ENCODE measurements at regions not wholly inside any gene's neighbourhood (a gene's known extent, or its start where the extent isn't known, plus 50 kb on each side); places are given as distances from the start of the nearest gene placed in this dataset.

DNA sequence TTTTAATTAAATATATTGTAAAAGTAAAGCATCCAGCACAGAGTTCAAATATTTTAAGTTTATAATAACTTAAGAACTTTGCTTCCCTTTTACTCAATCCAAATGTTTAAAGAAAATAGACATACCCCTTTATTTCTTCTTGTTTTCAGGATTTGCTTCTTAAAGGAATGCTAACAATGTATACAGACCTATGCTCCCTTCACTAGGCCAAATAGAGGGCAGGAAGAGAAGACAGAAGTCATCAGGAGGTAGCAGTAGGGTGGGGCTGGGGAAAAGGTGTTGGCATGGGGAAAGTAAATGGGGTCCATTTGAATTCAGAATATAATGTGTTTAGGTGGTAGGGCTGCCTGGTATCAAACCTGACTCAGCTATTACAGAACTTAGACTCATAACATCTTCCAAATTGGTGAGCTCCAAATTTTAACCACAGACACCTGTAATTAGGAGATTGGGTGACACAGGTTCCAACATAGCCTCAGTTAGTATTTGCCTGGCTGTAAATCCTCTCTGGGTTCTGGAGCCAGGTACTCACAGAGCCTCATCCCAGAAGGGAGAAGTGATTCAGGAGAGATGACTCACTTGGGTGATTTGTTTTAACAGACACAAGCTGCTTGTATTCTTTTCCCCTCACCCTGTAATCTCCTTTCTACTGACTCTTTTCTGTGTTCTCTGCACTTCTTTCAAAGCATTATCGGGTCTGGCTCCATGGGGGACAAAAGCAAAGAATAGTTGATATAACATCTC lies 60.1 kb upstream of the DUSP10 start:
- 73 to 79% methylated on average over 1 of the region's 1 CpG for WGBS, 2 donors
- Histone ChIP-seq H3K27ac (ENCODE audit: low read depth in 1 of 2, low read length in 2 of 2) (no peak overlapping the region), H3K9me3 (ENCODE audit: control insufficient read depth, low read length) (peaks cover 1% of the 10 kb centered on the region), H3K36me3 (ENCODE audit: control insufficient read depth in 1 of 2, insufficient read depth in 2 of 2, low read length in 1 of 2) (no peaks in the 10 kb centered on the region), H3K27me3 (ENCODE audit: control insufficient read depth in 1 of 2, insufficient read depth in 2 of 2, low read length in 1 of 2) (no peaks in the 10 kb centered on the region), H3K4me1 (ENCODE audit: control insufficient read depth in 1 of 2, insufficient read depth in 2 of 2, low read length in 2 of 2) (no peaks in the 10 kb centered on the region), H3K4me3 (ENCODE audit: low read length in 2 of 2) (no peak overlapping the region)
- intact Hi-C loops (cut with DNase I) = no loop called here
- DNase-seq (no peak), ATAC-seq (ENCODE audit: low FRiP score) (no peak)

DNA sequence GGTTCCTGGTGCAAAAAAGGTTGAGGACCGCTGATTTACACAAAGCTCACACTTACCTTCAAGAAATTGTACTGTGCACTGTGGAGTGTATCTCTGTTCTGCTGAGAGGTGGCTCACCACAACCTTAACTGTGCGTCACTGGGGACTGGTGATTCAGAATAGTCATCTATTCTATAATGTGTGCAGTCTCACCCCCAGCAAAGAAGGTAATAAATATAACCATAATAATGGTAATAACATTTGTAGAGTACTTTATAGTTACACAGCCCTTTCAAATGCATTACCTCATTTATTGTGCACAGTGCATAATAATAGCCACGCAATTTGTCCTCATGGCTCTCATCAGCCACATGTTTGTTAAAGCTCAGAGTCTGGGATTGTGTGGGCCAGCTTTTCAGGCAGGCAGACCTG lies 59.4 kb upstream of the DUSP10 start:
- Histone ChIP-seq H3K9me3 (ENCODE audit: control insufficient read depth, low read length) (peaks cover 1% of the 10 kb centered on the region), H3K27me3 (ENCODE audit: control insufficient read depth in 1 of 2, insufficient read depth in 2 of 2, low read length in 1 of 2) (no peaks in the 10 kb centered on the region), H3K36me3 (ENCODE audit: control insufficient read depth in 1 of 2, insufficient read depth in 2 of 2, low read length in 1 of 2) (no peaks in the 10 kb centered on the region), H3K4me3 (ENCODE audit: low read length in 2 of 2) (no peak overlapping the region), H3K4me1 (ENCODE audit: control insufficient read depth in 1 of 2, insufficient read depth in 2 of 2, low read length in 2 of 2) (no peaks in the 10 kb centered on the region), H3K27ac (ENCODE audit: low read depth in 1 of 2, low read length in 2 of 2) (no peak overlapping the region)
- ATAC-seq (ENCODE audit: low FRiP score) = no peak
- DNase-seq = no peak
- 92% methylated on average over 3 of the region's 3 CpGs for WGBS, 2 donors
- intact Hi-C loops (cut with DNase I) = no loop called here

DNA sequence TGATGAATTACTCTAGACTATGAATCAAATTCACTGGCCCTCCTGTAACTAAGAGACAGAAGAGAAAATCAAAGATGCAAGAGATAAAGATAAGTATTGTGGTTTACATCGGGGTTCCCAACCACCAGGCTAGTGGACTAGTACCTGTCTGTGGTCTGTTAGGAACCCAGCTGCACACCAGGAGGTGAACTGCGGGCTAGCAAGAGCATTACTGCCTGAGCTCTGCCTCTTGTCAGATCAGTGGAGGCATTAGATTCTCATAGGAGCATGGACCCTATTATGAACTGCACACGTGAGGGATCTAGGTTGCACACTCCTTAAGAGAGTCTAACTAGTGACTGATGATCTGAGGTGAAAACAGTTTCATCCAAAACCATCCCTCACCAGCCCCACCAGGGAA lies 58.9 kb upstream of the DUSP10 start:
- Histone ChIP-seq H3K27ac (ENCODE audit: low read depth in 1 of 2, low read length in 2 of 2) (no peak overlapping the region), H3K4me3 (ENCODE audit: low read length in 2 of 2) (no peak overlapping the region), H3K4me1 (ENCODE audit: control insufficient read depth in 1 of 2, insufficient read depth in 2 of 2, low read length in 2 of 2) (no peaks in the 10 kb centered on the region), H3K36me3 (ENCODE audit: control insufficient read depth in 1 of 2, insufficient read depth in 2 of 2, low read length in 1 of 2) (no peaks in the 10 kb centered on the region), H3K9me3 (ENCODE audit: control insufficient read depth, low read length) (peaks cover 1% of the 10 kb centered on the region), H3K27me3 (ENCODE audit: control insufficient read depth in 1 of 2, insufficient read depth in 2 of 2, low read length in 1 of 2) (no peaks in the 10 kb centered on the region)
- WGBS, 2 donors = 49 to 77% methylated on average over 3 of the region's 3 CpGs
- ATAC-seq (ENCODE audit: low FRiP score) (no peak), DNase-seq (no peak)
- intact Hi-C loops (cut with DNase I) = no loop called here

DNA sequence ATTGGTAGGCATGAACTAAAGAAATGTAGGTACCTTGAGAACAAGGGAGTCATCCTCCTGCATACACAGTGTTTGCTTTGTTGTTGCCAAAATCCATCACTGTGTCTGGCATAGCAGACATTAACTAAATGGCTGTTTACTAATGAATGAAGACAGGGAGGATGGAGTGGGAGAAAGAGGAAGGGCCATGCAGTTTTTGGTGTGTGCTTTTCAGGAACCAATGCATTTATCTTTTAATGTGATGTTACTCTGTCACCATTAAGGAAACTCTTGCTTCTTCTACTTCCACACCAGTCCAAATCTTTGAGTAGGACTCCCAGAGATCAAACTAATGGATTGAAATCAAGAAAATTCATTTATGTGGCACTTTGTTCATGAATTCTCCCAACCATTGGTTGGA lies 55.6 kb upstream of the DUSP10 start:
- DNase-seq (no peak), ATAC-seq (ENCODE audit: low FRiP score) (no peak)
- Histone ChIP-seq H3K27ac (ENCODE audit: low read depth in 1 of 2, low read length in 2 of 2) (no peak overlapping the region), H3K9me3 (ENCODE audit: control insufficient read depth, low read length) (peaks cover 2% of the 10 kb centered on the region), H3K4me1 (ENCODE audit: control insufficient read depth in 1 of 2, insufficient read depth in 2 of 2, low read length in 2 of 2) (no peaks in the 10 kb centered on the region), H3K4me3 (ENCODE audit: low read length in 2 of 2) (no peak overlapping the region), H3K27me3 (ENCODE audit: control insufficient read depth in 1 of 2, insufficient read depth in 2 of 2, low read length in 1 of 2) (no peaks in the 10 kb centered on the region), H3K36me3 (ENCODE audit: control insufficient read depth in 1 of 2, insufficient read depth in 2 of 2, low read length in 1 of 2) (no peaks in the 10 kb centered on the region)
- intact Hi-C loops (cut with DNase I) = no loop called here

DNA sequence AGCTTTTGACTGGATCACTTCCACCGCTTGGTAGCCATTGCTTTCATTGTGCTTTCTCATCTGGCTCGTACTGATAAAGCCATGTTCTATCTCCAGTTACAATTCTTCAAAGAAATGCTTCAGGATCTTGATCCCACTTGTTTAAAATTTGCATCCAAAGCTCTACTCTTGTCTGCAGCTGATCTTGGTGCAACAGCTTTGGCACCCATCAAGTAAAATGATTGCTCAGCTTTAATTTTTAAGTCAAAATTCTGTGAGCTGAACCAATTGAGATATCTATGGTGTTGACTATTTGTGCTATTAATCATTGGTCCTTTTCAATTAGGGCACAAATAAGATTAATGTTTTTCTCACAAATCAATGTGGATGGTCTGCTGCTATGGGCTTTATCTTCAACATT lies 54.8 kb upstream of the DUSP10 start:
- Histone ChIP-seq H3K4me3 (ENCODE audit: low read length in 2 of 2) (no peak overlapping the region), H3K27ac (ENCODE audit: low read depth in 1 of 2, low read length in 2 of 2) (no peak overlapping the region), H3K9me3 (ENCODE audit: control insufficient read depth, low read length) (peaks cover 2% of the 10 kb centered on the region), H3K4me1 (ENCODE audit: control insufficient read depth in 1 of 2, insufficient read depth in 2 of 2, low read length in 2 of 2) (no peaks in the 10 kb centered on the region), H3K36me3 (ENCODE audit: control insufficient read depth in 1 of 2, insufficient read depth in 2 of 2, low read length in 1 of 2) (no peaks in the 10 kb centered on the region), H3K27me3 (ENCODE audit: control insufficient read depth in 1 of 2, insufficient read depth in 2 of 2, low read length in 1 of 2) (no peaks in the 10 kb centered on the region)
- 81 to 84% methylated on average over 2 of the region's 2 CpGs for WGBS, 2 donors
- intact Hi-C loops (cut with DNase I) = no loop called here
- DNase-seq (no peak), ATAC-seq (ENCODE audit: low FRiP score) (no peak)

DNA sequence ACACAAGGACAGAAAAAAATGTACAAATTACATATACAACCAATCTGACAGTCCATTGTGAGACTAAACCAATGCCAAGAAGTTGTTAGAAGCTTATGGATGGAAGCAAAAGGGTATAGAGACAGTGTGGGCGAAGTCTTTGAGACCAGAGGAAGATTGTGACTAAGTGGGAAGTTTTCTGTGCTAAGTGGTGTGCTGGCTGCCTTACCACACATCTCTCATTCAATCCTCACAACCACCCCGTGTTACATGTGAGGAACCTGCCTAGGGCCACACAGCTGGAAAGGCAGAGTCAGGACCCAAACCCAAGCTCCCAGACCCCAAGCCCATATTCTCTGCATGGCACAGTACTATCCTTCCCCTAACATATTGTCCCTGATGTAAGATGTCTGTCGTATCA lies 53.5 kb upstream of the DUSP10 start:
- no peak overlapping the region for H3K4me3 ChIP-seq (ENCODE audit: low read length in 2 of 2)
- peaks cover 2% of the 10 kb centered on the region for H3K9me3 ChIP-seq (ENCODE audit: control insufficient read depth, low read length)
- intact Hi-C loops (cut with DNase I) = no loop called here
- no peak overlapping the region for H3K27ac ChIP-seq (ENCODE audit: low read depth in 1 of 2, low read length in 2 of 2)
- no peaks in the 10 kb centered on the region for H3K36me3 ChIP-seq (ENCODE audit: control insufficient read depth in 1 of 2, insufficient read depth in 2 of 2, low read length in 1 of 2)
- ATAC-seq (ENCODE audit: low FRiP score) = no peak
- no peak for DNase-seq
- no peaks in the 10 kb centered on the region for H3K4me1 ChIP-seq (ENCODE audit: control insufficient read depth in 1 of 2, insufficient read depth in 2 of 2, low read length in 2 of 2)
- no peaks in the 10 kb centered on the region for H3K27me3 ChIP-seq (ENCODE audit: control insufficient read depth in 1 of 2, insufficient read depth in 2 of 2, low read length in 1 of 2)
- WGBS, 2 donors = 84 to 89% methylated on average over 3 of the region's 3 CpGs

DNA sequence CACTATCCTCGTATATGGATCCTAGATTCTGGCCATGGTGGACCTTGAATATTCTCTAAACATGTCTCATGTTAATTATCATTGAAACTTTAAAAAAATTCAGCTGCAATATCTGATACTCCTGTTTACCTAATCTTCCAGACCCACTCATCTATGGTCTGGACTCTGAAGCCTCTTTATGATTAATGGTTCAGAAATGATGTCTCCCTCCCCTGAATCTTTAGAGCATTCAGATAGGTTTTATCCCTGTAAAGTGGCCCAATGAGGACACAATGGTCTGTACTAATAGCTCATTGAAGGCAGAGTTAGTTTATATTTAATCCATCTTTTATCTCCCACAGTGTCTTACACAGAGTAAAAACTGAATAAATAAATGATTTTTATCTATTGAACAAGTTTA lies 53.0 kb upstream of the DUSP10 start:
- Histone ChIP-seq H3K27ac (ENCODE audit: low read depth in 1 of 2, low read length in 2 of 2) (no peak overlapping the region), H3K36me3 (ENCODE audit: control insufficient read depth in 1 of 2, insufficient read depth in 2 of 2, low read length in 1 of 2) (no peaks in the 10 kb centered on the region), H3K4me3 (ENCODE audit: low read length in 2 of 2) (no peak overlapping the region), H3K9me3 (ENCODE audit: control insufficient read depth, low read length) (peaks cover 2% of the 10 kb centered on the region), H3K4me1 (ENCODE audit: control insufficient read depth in 1 of 2, insufficient read depth in 2 of 2, low read length in 2 of 2) (no peaks in the 10 kb centered on the region), H3K27me3 (ENCODE audit: control insufficient read depth in 1 of 2, insufficient read depth in 2 of 2, low read length in 1 of 2) (no peaks in the 10 kb centered on the region)
- ATAC-seq (ENCODE audit: low FRiP score) = no peak
- intact Hi-C loops (cut with DNase I) = no loop called here
- no peak for DNase-seq
- 69 to 86% methylated on average over 1 of the region's 1 CpG for WGBS, 2 donors

DNA sequence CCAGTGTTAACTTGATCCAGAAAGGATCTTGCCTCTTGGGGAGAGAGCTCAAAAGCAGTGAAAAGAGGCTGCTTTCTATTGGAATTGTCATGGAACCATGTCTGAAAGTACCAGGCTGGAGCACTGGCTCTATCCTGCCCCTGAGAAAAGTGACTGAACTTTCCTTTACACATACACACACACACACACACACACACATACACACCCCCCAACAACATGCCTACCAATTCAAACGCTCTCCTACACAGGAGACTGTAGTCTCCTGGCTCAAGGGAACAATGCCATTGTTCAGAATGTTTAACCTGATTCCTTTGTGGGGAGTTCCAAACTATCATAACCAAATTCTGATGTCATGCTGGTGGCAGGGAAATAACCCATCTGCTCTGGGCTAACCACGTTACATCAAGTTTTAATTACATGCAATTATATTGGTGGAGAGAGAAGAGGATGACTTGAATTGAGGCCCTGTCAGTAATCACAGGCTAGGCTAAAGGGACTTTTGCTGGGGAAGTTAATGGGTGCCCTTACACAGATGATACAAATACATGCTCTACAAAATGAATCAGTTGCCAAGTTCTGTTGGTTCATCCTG lies 52.3 kb upstream of the DUSP10 start:
- Histone ChIP-seq H3K27me3 (ENCODE audit: control insufficient read depth in 1 of 2, insufficient read depth in 2 of 2, low read length in 1 of 2) (no peaks in the 10 kb centered on the region), H3K9me3 (ENCODE audit: control insufficient read depth, low read length) (peaks cover 2% of the 10 kb centered on the region), H3K4me3 (ENCODE audit: low read length in 2 of 2) (no peak overlapping the region), H3K27ac (ENCODE audit: low read depth in 1 of 2, low read length in 2 of 2) (no peak overlapping the region), H3K36me3 (ENCODE audit: control insufficient read depth in 1 of 2, insufficient read depth in 2 of 2, low read length in 1 of 2) (no peaks in the 10 kb centered on the region), H3K4me1 (ENCODE audit: control insufficient read depth in 1 of 2, insufficient read depth in 2 of 2, low read length in 2 of 2) (no peaks in the 10 kb centered on the region)
- DNase-seq = no peak
- no peak for ATAC-seq (ENCODE audit: low FRiP score)
- 41 to 57% methylated on average over 2 of the region's 2 CpGs for WGBS, 2 donors
- intact Hi-C loops (cut with DNase I) = no loop called here

- Histone ChIP-seq H3K27ac (ENCODE audit: low read depth in 1 of 2, low read length in 2 of 2) (no peak overlapping the region), H3K4me3 (ENCODE audit: low read length in 2 of 2) (no peak overlapping the region), H3K4me1 (ENCODE audit: control insufficient read depth in 1 of 2, insufficient read depth in 2 of 2, low read length in 2 of 2) (no peaks in the 10 kb centered on the region), H3K27me3 (ENCODE audit: control insufficient read depth in 1 of 2, insufficient read depth in 2 of 2, low read length in 1 of 2) (no peaks in the 10 kb centered on the region), H3K9me3 (ENCODE audit: control insufficient read depth, low read length) (peaks cover 2% of the 10 kb centered on the region), H3K36me3 (ENCODE audit: control insufficient read depth in 1 of 2, insufficient read depth in 2 of 2, low read length in 1 of 2) (no peaks in the 10 kb centered on the region)
- ATAC-seq (ENCODE audit: low FRiP score) (no peak), DNase-seq (no peak)
- WGBS, 2 donors = 72 to 78% methylated on average over 3 of the region's 3 CpGs
- intact Hi-C loops (cut with DNase I) = no loop called here
Observed at GRCh38 chr1:221793439-221794078, 51.7 kb upstream of the DUSP10 start.
